ENCODE measurements at regions not wholly inside any gene's neighbourhood (a gene's known extent, or its start where the extent isn't known, plus 50 kb on each side); places are given as distances from the start of the nearest gene placed in this dataset.

DNA sequence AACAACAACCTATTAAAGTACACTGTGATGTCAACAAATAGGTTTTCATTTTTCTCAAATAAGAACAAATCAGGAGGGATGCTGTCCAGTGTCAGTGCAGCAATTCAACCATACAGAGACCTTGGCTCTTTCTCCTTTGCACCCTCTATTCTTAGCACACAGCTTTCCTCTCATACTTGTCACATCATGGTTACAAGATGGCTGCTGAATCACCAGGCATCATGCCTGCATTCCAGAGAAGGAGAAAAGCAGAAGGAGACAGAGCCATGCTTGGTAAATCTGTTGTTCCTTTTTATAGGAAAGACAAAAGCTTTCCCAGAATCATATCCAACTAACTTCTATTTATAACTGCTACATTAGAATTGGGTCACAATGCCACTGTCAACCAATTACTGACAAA lies 124.7 kb upstream of the VLDLR start:
- H3K4me2 ChIP-seq (ENCODE audit: low read length): no peak overlapping the region
- H3K27ac ChIP-seq (ENCODE audit: low read depth, low read length): no peak overlapping the region
- Mint-ChIP-seq H3K4me1 (ENCODE audit: low read depth, unreplicated experiment) (peaks cover 34% of the 10 kb centered on the region), H3K4me3 (ENCODE audit: unreplicated experiment) (no peak overlapping the region), H3K36me3 (ENCODE audit: low read depth, unreplicated experiment) (peaks cover 7% of the 10 kb centered on the region), H3K27ac (ENCODE audit: unreplicated experiment) (no peak overlapping the region), H3K27me3 (ENCODE audit: low read depth, unreplicated experiment) (no peaks in the 10 kb centered on the region), H3K9me3 (ENCODE audit: unreplicated experiment) (no peaks in the 10 kb centered on the region)
- H3K27me3 ChIP-seq (ENCODE audit: insufficient read depth, low read length): no peaks in the 10 kb centered on the region
- peaks cover 11% of the 10 kb centered on the region for H3K4me1 ChIP-seq (ENCODE audit: insufficient read depth, low read length)
- H3K9me3 ChIP-seq (ENCODE audit: insufficient read depth, low read depth, low read length): no peaks in the 10 kb centered on the region
- H3K79me2 ChIP-seq (ENCODE audit: insufficient read depth, low read length): no peaks in the 10 kb centered on the region
- no peak overlapping the region for H2AFZ ChIP-seq (ENCODE audit: low read depth, low read length)
- no peaks in the 10 kb centered on the region for H3K36me3 ChIP-seq (ENCODE audit: insufficient read depth, low read length)
- H4K20me1 ChIP-seq (ENCODE audit: insufficient read depth, low read length): no peaks in the 10 kb centered on the region
- FAIRE-seq: no peak
- no peak for DNase-seq (ENCODE audit: low read depth)
- no peak for TF ChIP-seq EZH2 (IDR thresholded peaks at IDR 0.05; ENCODE audit: insufficient read depth, low read length)
- TF ChIP-seq, protein P1, sequence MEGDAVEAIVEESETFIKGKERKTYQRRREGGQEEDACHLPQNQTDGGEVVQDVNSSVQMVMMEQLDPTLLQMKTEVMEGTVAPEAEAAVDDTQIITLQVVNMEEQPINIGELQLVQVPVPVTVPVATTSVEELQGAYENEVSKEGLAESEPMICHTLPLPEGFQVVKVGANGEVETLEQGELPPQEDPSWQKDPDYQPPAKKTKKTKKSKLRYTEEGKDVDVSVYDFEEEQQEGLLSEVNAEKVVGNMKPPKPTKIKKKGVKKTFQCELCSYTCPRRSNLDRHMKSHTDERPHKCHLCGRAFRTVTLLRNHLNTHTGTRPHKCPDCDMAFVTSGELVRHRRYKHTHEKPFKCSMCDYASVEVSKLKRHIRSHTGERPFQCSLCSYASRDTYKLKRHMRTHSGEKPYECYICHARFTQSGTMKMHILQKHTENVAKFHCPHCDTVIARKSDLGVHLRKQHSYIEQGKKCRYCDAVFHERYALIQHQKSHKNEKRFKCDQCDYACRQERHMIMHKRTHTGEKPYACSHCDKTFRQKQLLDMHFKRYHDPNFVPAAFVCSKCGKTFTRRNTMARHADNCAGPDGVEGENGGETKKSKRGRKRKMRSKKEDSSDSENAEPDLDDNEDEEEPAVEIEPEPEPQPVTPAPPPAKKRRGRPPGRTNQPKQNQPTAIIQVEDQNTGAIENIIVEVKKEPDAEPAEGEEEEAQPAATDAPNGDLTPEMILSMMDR (IDR thresholded peaks at IDR 0.05; ENCODE audit: insufficient read depth, low read depth, low read length): no peak
- H3K9ac ChIP-seq (ENCODE audit: low read length): no peak overlapping the region
- H3K4me3 ChIP-seq (ENCODE audit: insufficient read depth, low read depth, low read length): no peak overlapping the region

DNA sequence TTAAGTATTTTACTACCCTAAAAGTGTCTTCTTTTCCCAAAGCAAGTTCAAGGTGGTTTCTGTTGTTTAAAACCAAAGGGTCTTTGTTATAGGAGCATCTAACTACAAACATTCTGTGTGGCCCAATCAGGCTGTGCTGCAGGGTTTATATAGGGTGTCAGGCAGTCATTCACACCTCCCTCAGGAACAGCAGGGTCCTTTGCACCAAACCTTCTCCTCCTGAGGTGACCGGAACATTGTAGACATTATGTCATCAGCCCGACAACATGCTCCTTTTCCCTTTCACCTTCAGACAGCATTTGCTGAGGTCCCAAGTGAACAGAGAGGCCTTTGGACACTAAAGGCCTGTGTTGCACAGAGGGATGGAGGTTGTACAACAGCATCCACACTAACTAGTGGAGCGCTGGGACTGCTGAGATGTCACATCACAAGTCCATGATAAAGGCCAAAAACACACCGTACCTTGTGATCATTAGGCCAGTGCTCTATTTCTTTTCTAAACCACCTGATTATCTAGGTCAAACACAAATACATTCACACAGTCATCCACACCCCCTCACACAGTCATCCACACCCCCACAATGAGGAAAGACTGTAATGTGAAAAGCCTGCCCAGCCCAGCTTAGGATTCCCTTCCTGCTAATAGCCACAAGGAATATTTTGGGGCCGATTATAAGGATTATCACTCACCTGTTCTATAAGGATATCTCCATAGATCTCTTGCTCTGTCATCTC lies 123.8 kb upstream of the VLDLR start:
- no peak overlapping the region for H3K4me3 ChIP-seq (ENCODE audit: insufficient read depth, low read depth, low read length)
- TF ChIP-seq, protein P1 (IDR thresholded peaks at IDR 0.05; ENCODE audit: insufficient read depth, low read depth, low read length): no peak
- no peak for TF ChIP-seq EZH2 (IDR thresholded peaks at IDR 0.05; ENCODE audit: insufficient read depth, low read length)
- DNase-seq (ENCODE audit: low read depth) (no peak), FAIRE-seq (no peak)
- H2AFZ ChIP-seq (ENCODE audit: low read depth, low read length): no peak overlapping the region
- peaks cover 10% of the 10 kb centered on the region for H3K36me3 Mint-ChIP-seq (ENCODE audit: low read depth, unreplicated experiment)
- H3K27me3 ChIP-seq (ENCODE audit: insufficient read depth, low read length): no peaks in the 10 kb centered on the region
- no peak overlapping the region for H3K9ac ChIP-seq (ENCODE audit: low read length)
- no peaks in the 10 kb centered on the region for H3K79me2 ChIP-seq (ENCODE audit: insufficient read depth, low read length)
- peaks cover 32% of the 10 kb centered on the region for H3K4me1 Mint-ChIP-seq (ENCODE audit: low read depth, unreplicated experiment)
- H3K27me3 Mint-ChIP-seq (ENCODE audit: low read depth, unreplicated experiment): no peaks in the 10 kb centered on the region
- H3K27ac ChIP-seq (ENCODE audit: low read depth, low read length): no peak overlapping the region
- no peak overlapping the region for H3K4me3 Mint-ChIP-seq (ENCODE audit: unreplicated experiment)
- H3K9me3 Mint-ChIP-seq (ENCODE audit: unreplicated experiment): peaks cover 2% of the 10 kb centered on the region
- no peak overlapping the region for H3K4me2 ChIP-seq (ENCODE audit: low read length)
- no peaks in the 10 kb centered on the region for H3K36me3 ChIP-seq (ENCODE audit: insufficient read depth, low read length)
- no peaks in the 10 kb centered on the region for H4K20me1 ChIP-seq (ENCODE audit: insufficient read depth, low read length)
- H3K27ac Mint-ChIP-seq (ENCODE audit: unreplicated experiment): no peak overlapping the region
- no peaks in the 10 kb centered on the region for H3K9me3 ChIP-seq (ENCODE audit: insufficient read depth, low read depth, low read length)
- H3K4me1 ChIP-seq (ENCODE audit: insufficient read depth, low read length): peaks cover 11% of the 10 kb centered on the region

DNA sequence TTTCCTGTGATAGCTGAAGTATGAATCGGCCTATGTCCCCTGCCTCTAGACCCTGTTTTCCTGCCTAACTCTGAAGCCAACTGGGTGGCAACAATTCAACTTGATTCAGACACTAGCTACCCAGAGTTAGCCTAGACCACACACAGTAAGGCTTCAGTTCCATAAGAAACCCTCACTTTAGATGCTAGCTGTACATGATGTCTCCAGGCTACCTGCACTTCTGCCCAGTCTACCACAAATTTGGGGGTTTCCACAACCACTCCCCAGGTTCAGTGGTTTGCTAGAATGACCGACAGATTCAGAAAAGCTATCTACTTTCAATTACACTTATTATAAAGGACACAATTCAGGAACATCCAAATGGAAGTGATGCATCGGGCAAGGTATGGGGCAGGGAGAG lies 119.4 kb upstream of the VLDLR start:
- no peak for FAIRE-seq
- H3K9me3 Mint-ChIP-seq (ENCODE audit: unreplicated experiment): peaks cover 5% of the 10 kb centered on the region
- H3K4me3 Mint-ChIP-seq (ENCODE audit: unreplicated experiment): no peak overlapping the region
- no peak overlapping the region for H3K9ac ChIP-seq (ENCODE audit: low read length)
- H3K27me3 ChIP-seq (ENCODE audit: insufficient read depth, low read length): no peaks in the 10 kb centered on the region
- H3K4me1 ChIP-seq (ENCODE audit: insufficient read depth, low read length): no peaks in the 10 kb centered on the region
- no peak overlapping the region for H3K27ac ChIP-seq (ENCODE audit: low read depth, low read length)
- no peak overlapping the region for H3K4me2 ChIP-seq (ENCODE audit: low read length)
- H3K79me2 ChIP-seq (ENCODE audit: insufficient read depth, low read length): no peaks in the 10 kb centered on the region
- H3K27me3 Mint-ChIP-seq (ENCODE audit: low read depth, unreplicated experiment): no peaks in the 10 kb centered on the region
- H2AFZ ChIP-seq (ENCODE audit: low read depth, low read length): no peak overlapping the region
- TF ChIP-seq, protein P1 (IDR thresholded peaks at IDR 0.05; ENCODE audit: insufficient read depth, low read depth, low read length): no peak
- TF ChIP-seq EZH2 (IDR thresholded peaks at IDR 0.05; ENCODE audit: insufficient read depth, low read length): no peak
- H3K36me3 ChIP-seq (ENCODE audit: insufficient read depth, low read length): no peaks in the 10 kb centered on the region
- H3K9me3 ChIP-seq (ENCODE audit: insufficient read depth, low read depth, low read length): no peaks in the 10 kb centered on the region
- no peaks in the 10 kb centered on the region for H4K20me1 ChIP-seq (ENCODE audit: insufficient read depth, low read length)
- no peak overlapping the region for H3K4me3 ChIP-seq (ENCODE audit: insufficient read depth, low read depth, low read length)
- DNase-seq (ENCODE audit: low read depth): no peak
- no peaks in the 10 kb centered on the region for H3K4me1 Mint-ChIP-seq (ENCODE audit: low read depth, unreplicated experiment)
- H3K36me3 Mint-ChIP-seq (ENCODE audit: low read depth, unreplicated experiment): peaks cover 11% of the 10 kb centered on the region
- no peak overlapping the region for H3K27ac Mint-ChIP-seq (ENCODE audit: unreplicated experiment)

All from astrocyte (in vitro differentiated cells and primary cell).